ENCODE measurements at regions not wholly inside any gene's neighbourhood (a gene's known extent, or its start where the extent isn't known, plus 50 kb on each side); places are given as distances from the start of the nearest gene placed in this dataset.

DNA sequence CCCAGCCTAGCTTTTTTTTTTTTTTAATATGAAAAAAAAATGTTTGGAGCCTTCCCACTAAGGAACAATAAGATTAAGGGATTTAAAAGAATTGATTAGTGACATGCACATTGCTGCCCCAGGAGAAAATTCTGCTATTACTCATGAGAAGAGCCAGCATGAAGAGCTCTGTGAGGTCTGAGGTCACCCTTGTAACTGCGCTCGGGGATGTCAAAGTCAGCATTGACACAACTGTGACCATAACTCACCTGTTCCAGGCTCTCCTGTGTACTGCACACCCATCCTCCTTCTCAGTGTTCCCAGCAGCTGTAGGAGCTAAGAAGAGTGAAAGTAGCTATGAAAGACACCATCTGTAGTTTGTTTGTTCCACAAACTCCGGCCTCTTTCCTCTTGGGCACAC is 109.8 kb upstream of the FGF3 start:
- Histone ChIP-seq H3K9ac (ENCODE audit: low read depth, low read length) (no peak overlapping the region), H3K36me3 (ENCODE audit: insufficient read depth, low read length) (no peaks in the 10 kb centered on the region), H3K79me2 (ENCODE audit: insufficient read depth, low read length) (no peaks in the 10 kb centered on the region), H3K9me3 (ENCODE audit: insufficient read depth, low read length, severe bottlenecking) (no peaks in the 10 kb centered on the region), H3K4me1 (ENCODE audit: insufficient read depth, low read length) (no peaks in the 10 kb centered on the region), H3K4me2 (ENCODE audit: insufficient read depth, low read length) (no peak overlapping the region), H3K27me3 (ENCODE audit: insufficient read depth, low read length, poor library complexity) (peaks cover 6% of the 10 kb centered on the region), H4K20me1 (ENCODE audit: insufficient read depth, low read length) (peaks cover 6% of the 10 kb centered on the region; the same call in 1 of the 2 replicates), H2AFZ (ENCODE audit: low read depth, low read length) (no peak overlapping the region), H3K4me3 (ENCODE audit: low read depth in 1 of 2, low read length in 2 of 2) (no peak overlapping the region), H3K27ac (ENCODE audit: low read length) (no peak overlapping the region)
- ATAC-seq (ENCODE audit: insufficient read depth, low read depth): no peak
- DNase-seq: no peak
- TF ChIP-seq CTCF (IDR thresholded peaks at IDR 0.05; ENCODE audit: borderline replicate concordance, extremely low read depth, low read length, poor library complexity, severe bottlenecking) (no peak), EZH2 (IDR thresholded peaks at IDR 0.05; ENCODE audit: borderline replicate concordance, low read depth, low read length, severe bottlenecking) (no peak)

GRCh38 chr11:69930081-69931059 is 111.2 kb upstream of the FGF3 start:
- Histone ChIP-seq H3K79me2 (ENCODE audit: insufficient read depth, low read length) (no peaks in the 10 kb centered on the region), H4K20me1 (ENCODE audit: insufficient read depth, low read length) (no peaks in the 10 kb centered on the region), H3K27me3 (ENCODE audit: insufficient read depth, low read length, poor library complexity) (peaks cover 6% of the 10 kb centered on the region), H2AFZ (ENCODE audit: low read depth, low read length) (no peak overlapping the region), H3K4me3 (ENCODE audit: low read depth in 1 of 2, low read length in 2 of 2) (no peak overlapping the region), H3K36me3 (ENCODE audit: insufficient read depth, low read length) (no peaks in the 10 kb centered on the region), H3K4me2 (ENCODE audit: insufficient read depth, low read length) (no peak overlapping the region), H3K27ac (ENCODE audit: low read length) (no peak overlapping the region), H3K4me1 (ENCODE audit: insufficient read depth, low read length) (no peaks in the 10 kb centered on the region), H3K9me3 (ENCODE audit: insufficient read depth, low read length, severe bottlenecking) (no peaks in the 10 kb centered on the region), H3K9ac (ENCODE audit: low read depth, low read length) (no peak overlapping the region)
- no peak for DNase-seq
- TF ChIP-seq CTCF (IDR thresholded peaks at IDR 0.05; ENCODE audit: borderline replicate concordance, extremely low read depth, low read length, poor library complexity, severe bottlenecking) (no peak), EZH2 (IDR thresholded peaks at IDR 0.05; ENCODE audit: borderline replicate concordance, low read depth, low read length, severe bottlenecking) (no peak)
- no peak for ATAC-seq (ENCODE audit: insufficient read depth, low read depth)

- Histone ChIP-seq H4K20me1 (ENCODE audit: insufficient read depth, low read length) (no peaks in the 10 kb centered on the region), H3K9ac (ENCODE audit: low read depth, low read length) (no peak overlapping the region), H3K4me1 (ENCODE audit: insufficient read depth, low read length) (no peaks in the 10 kb centered on the region), H3K27me3 (ENCODE audit: insufficient read depth, low read length, poor library complexity) (peaks cover 6% of the 10 kb centered on the region), H3K4me3 (ENCODE audit: low read depth in 1 of 2, low read length in 2 of 2) (no peak overlapping the region), H3K4me2 (ENCODE audit: insufficient read depth, low read length) (no peak overlapping the region), H2AFZ (ENCODE audit: low read depth, low read length) (no peak overlapping the region), H3K36me3 (ENCODE audit: insufficient read depth, low read length) (no peaks in the 10 kb centered on the region), H3K79me2 (ENCODE audit: insufficient read depth, low read length) (no peaks in the 10 kb centered on the region), H3K9me3 (ENCODE audit: insufficient read depth, low read length, severe bottlenecking) (no peaks in the 10 kb centered on the region), H3K27ac (ENCODE audit: low read length) (no peak overlapping the region)
- no peak for DNase-seq
- no peak for ATAC-seq (ENCODE audit: insufficient read depth, low read depth)
- TF ChIP-seq CTCF (IDR thresholded peaks at IDR 0.05; ENCODE audit: borderline replicate concordance, extremely low read depth, low read length, poor library complexity, severe bottlenecking) (no peak), EZH2 (IDR thresholded peaks at IDR 0.05; ENCODE audit: borderline replicate concordance, low read depth, low read length, severe bottlenecking) (no peak)
These were observed 112.1 kb upstream of the FGF3 start for GRCh38 chr11:69931060-69931910.

All from DND-41 (cell line).